COLO668 (cell line): ENCODE measurements at regions not wholly inside any gene's neighbourhood (a gene's known extent, or its start where the extent isn't known, plus 50 kb on each side); places are given as distances from the start of the nearest gene placed in this dataset.
"Not testable (repeated sequence)": the region's sequence is repeated elsewhere in the genome, so short reads cannot be mapped to it uniquely, and the experiment has no call there.

ENCODE experiments used
- DNase-seq: peaks from one replicate; lab custom pipeline; 2025; ENCODE audit not compliant: unreplicated experiment; lab: John Stamatoyannopoulos, UW

DNA sequence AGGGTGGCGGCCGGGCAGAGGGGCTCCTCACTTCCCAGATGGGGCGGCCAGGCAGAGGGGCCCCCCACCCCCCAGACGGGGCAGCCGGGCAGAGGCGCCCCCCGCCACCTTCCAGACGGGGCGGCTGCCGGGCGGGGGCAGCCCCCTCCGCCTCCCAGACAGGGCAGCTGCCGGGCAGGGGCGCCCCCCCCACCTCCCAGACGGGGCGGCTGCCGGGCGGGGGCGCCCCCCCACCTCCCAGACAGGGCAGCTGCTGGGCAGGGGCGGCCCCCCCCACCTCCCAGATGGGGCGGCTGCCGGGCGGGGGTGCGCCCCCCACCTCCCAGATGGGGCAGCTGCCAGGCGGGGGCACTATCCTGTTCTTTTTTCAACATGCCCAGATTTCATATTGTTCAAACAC, 78.2 kb upstream of the DST start:
- DNase-seq = no peak

DNA sequence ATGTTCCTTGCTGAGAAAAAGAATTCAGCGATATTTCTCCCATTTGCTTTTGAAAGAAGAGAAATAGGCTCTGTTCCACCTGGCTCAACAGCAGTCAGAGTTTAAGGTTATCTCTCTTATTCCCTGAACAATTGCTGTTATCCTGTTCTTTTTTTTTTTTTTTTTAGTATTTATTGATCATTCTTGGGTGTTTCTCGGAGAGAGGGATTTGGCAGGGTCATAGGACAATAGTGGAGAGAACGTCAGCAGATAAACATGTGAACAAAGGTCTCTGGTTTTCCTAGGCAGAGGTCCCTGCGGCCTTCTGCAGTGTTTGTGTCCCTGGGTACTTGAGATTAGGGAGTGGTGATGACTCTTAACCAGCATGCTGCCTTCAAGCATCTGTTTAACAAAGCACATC, 77.5 kb upstream of the DST start:
- DNase-seq = not testable (repeated sequence)

DNA sequence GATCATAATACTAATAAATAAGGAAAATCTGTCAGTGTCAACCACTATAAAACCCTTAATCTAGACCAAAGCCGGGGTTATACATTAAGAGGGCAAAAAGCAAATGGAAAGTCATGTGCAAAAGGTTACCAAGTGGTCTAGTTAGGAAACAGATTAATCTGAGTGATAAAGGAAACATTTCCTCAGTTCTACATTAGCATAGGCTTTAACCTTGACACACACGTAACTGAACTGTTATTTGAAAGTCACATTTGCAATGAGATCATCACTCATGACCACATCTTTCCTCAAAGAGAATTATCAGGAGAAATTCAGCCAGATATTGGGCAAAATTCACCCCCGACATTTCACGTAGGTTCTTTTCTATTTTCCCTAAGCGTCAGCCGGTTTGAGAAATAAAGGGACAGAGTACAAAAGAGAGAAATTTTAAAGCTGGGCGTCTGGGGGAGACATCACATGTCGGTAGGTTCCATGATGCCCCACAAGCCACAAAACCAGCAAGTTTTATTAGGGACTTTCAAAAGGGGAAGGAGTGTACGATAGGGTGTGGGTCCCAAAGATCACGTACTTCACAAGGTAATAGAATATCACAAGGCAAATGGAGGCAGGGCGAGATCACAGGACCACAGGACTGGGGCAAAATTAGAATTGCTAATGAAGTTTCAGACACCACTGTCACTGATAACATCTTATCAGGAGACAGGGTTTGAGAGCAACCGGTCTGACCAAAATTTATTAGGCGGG, 76.8 kb upstream of the DST start:
- DNase-seq = not testable (repeated sequence)

DNA sequence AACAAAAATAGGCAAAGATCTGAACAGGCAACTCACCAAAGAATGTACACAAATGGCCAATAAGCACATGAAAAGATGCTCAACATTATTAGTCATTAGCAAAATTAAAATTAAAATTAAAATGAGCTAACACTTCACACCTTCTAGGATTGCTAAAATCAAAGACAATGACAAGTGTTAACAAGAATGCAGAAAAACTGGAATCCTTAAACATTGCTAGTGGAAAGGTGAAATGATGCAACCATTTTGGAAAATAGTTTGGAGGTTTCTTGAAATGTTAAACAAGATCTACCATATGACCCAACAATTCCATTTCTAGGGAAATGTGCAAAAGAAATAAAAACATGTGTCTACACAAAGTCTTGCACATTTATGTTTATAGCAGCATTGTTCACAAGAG, 75.5 kb upstream of the DST start:
- DNase-seq = no peak

DNA sequence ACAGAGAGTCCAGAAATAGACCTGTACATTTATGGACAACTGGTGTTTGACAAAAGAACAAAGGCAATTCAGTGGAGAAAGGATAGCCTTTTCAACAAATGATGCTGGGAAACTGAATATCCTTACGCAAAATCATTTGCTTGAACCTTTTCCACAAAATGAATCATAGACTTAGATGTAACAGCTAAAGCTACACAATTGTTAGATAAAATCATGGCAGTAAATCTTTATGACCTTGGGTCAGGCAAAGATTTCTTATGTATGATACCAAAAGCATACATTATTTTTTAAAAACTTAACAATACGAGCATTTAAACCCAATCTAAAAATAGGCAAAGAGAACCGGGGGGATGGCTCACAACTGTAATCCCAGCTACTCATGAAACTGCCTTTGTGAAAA, 73.5 kb upstream of the DST start:
- DNase-seq = no peak

DNA sequence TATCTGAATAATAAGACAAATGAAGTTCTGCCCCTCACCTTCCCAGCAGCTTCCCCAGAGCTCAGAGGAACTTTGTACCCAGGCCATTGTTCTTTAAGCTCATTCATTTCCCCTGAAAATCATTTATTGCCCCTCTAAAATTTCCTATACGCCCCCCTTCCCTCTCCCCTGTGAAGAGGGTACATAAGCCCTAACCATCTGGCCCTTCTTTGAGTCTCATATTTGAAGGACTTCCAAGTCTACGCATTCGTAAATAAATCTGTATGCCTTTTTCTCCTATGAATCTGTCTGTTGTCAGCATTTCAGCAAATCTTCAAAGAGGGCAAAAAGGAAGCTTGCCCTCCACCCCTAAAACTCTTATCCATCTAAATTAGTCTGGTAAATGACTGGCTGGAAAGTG, 73.1 kb upstream of the DST start:
- DNase-seq = no peak

DNA sequence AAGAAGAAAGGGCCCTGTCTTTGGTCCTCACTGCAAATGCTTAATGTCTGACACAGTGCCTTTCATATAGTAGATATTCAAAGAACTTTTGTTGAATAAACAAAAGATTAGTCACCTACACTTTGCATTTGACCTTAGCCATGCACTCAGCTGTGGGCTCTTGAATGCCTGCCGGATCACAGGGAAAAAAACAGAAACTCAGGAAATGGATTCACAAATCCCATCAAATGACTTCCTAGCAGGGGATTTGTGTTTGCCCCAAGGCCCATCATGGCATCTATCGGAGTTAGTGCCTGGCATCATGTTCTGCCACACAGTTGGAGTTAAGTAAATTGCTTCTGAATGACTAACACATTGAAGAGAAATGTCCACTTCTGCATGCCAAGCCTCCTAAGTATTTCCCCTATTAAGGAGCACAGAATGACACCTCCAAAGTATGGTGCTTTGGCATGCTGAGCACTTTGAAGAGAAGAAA, 72.3 kb upstream of the DST start:
- no peak for DNase-seq

DNA sequence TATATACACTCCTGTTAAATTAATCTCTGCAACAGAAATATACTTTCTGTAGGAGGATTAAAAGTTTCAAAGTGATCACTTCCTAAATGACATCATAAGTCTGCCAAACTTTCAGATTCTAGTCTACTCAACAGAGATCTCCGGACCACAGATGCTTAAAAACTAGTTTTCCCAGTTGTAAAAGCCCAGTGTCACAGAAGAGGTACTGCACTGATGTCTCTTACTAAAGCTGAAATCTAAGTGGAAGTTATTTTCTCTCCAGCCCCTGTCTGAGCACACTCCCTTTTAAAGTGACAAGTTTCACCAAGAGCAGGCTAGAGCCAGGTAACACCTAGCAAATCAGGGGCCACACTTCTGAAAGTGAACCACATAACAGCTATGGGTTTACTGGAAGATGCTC, 71.6 kb upstream of the DST start:
- DNase-seq = no peak

DNA sequence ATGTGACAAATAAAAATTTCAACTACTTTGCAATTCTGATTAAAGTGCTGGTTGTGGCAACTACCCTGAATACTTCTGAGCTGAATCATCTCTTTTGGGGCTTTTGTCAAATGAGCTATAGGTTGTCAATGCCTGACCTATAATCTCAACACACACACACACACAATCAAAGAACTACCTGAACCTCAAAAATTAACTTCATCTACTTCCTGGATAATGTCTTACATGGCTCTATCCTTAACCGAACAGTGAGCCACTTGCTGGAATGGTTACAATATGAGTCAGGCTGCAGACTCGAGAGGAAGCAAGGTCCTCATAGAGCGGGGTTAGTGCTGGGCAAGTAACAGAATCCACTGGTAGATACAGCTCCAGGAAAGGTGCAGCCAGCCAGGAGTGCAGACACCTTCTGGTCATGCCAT, 70.6 kb upstream of the DST start:
- no peak for DNase-seq

DNA sequence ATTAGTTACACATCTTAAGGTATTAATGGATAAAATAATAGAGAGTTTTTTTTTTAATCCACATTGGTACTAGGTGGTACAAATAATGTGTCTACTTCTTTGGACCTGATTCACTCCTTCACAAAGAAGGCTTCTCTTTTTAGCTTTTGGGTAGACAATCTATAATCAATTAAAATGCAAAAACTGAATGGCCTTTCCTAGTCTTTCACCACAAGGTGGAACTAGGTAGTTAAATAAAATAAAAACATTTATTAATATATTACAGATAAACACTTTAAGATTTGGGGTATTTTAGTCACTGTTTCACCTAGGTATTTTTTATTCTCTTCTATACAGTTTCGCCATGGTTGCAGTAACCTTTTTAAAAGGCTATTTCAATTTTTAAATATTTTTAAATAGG, 68.3 kb upstream of the DST start:
- DNase-seq = no peak

DNA sequence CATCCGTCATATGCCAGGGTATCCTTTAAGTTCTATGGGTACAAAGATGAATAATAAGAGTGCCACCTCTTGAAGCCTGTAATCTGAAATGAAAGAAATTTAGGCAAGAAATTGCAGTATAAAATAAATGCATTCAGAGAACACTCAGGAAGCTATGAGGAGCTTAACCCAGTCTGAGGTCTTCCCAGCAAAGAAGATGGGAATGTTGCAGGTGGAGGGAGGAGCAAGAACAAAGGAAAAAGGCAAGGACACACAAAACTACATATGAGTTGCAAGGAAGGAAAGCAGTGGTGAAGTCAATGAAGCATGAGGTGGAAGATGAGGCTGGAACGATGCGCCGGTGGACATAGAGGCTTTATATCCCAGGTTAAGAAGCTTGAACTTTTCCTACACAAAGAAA, 67.0 kb upstream of the DST start:
- DNase-seq = no peak

DNA sequence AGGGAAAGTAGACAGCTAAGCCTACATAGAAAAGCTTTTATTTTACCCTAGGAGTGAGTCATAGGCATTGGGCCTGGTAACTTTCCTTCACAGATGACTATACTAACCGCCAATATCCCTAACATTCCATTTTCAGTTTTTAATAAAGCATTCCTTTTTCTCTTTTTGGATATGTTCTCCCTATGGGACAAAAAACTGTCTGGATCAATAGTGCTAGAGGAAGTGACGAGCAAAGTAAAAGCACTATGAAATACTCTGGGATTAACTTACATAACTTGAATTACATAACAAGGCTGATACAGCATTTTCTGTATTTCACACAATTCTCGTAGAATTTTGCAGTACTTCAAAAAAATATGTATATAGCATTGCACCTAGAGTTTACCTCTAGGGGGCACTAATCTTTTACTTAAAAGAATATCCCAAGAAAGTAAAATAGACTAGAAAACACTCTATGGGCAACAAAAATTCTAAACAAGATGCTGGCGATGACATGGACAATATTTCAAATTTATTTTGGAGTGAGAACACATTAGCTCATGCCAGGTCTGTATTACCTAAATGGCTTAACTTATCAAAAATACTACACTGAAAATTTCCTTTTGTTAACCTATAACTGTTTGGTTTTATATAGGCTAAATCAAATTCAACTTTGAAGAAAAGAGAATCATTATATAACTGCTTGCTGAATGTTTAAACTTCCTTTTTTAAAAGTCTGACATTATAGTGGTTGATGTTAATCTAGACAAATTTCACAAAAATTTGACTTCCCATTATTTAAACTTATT, 66.3 kb upstream of the DST start:
- no peak for DNase-seq

DNA sequence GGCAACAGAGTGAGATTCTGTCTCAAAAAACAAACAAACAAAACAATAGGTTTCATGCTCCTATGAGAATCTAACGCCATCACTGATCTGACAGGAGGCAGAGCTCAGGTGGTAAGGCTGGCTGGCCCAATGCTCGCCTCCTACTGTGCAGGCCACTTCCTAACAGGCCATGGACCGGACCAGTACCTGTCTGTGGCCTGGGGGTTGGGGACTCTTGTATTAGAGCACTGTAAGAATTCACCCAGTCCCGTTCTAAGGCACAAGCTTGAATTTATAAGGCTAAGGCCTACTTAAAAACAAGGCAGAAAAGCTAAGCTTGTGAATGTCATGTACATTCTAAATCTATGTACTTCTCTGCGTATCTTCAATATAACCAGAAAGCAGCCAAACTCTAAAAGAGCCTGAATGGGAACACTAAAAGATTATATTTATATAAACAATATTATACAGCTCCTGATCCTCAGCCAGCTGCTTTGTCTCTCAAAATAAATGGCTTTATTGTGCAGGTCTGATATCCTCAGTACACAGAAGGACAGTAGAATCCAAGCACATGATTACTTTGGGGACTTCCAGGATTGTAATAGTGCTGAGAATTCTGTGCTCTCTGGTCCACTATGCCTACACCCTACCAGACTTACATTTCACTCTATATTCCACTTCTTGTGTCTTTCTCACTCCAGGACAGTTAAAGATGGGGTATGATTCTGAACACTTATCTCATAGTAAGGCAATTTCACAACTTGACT, 64.5 kb upstream of the DST start:
- DNase-seq = no peak

DNA sequence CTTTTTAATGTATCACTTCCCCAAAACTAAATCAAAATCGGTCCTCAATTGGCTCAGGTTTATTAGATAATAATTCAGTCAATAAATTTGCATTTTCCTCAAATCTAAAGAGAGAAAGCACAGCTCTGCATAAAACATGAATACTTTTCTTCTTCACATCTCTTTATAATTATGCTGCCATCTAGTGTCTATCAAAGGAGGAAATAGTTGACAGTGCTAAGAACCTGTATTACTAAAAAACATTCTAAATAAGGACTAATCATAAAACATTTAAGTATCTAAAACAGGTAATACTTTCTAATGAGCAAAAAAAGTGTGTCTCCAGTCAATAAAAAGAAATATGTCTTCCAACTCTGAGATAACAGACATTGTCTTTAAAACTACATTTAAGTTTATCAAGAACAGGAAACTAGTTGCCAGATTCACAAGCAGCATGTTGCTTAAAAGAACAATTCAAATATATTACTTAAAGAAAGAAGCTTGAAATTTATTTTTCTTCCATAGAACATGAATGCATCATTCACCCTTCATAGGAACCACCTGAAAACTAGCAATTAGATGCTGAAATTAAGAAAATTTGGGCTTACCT, 56.5 kb upstream of the DST start:
- DNase-seq = no peak

DNA sequence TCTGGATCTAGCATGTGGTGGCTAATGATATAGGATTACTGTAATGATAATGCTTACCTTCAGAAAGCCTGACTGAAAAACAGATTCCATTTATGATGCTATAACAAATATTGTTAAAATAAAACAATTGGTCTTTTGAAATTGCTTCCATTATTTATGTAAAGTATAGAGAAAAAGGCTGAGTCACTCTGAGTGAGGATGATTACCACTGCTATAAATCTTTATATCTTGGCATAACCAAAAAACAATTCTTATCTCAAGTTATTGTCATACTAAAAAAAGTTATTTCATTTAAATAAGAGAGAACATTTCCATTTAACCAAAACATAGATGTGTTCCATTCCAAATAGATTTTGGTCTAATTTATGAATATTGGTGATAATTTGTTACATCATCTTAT, 53.0 kb upstream of the DST start:
- DNase-seq = no peak

DNA sequence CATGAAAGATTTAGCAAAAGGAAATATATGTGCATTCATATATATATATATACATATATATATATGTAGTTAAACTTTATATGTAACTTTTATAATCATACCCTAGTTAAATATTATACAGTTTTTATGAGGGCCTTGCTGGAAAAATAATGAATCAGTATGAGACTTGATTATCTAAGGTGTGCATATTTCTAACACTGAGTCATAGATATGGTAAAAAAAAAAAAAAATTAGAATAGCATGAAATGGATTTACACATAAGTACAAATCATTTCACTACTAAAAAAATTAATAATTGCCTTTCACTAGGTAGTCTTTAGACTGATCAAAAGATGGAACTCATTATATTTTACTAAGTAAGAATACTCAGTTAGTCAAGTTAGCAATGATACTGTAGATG, 51.3 kb upstream of the DST start:
- DNase-seq = no peak

DNA sequence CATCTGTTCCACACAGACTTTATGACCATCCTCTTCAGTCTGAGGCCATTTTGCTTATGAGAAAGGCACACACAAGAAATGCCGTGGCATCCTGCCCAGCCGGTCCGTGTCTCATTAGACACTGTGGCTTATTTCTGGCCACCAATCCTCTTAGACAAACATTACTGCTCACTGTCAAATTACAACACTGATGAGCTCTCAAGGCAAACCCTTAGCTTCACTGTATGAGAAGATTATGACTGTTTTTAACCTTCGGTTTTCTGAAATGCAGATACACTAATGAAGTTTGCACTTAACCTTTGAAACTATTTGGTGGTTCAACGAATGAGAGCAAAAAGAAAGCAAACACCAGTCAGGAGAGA, 50.5 kb upstream of the DST start:
- DNase-seq = peak; percentile 3

DNA sequence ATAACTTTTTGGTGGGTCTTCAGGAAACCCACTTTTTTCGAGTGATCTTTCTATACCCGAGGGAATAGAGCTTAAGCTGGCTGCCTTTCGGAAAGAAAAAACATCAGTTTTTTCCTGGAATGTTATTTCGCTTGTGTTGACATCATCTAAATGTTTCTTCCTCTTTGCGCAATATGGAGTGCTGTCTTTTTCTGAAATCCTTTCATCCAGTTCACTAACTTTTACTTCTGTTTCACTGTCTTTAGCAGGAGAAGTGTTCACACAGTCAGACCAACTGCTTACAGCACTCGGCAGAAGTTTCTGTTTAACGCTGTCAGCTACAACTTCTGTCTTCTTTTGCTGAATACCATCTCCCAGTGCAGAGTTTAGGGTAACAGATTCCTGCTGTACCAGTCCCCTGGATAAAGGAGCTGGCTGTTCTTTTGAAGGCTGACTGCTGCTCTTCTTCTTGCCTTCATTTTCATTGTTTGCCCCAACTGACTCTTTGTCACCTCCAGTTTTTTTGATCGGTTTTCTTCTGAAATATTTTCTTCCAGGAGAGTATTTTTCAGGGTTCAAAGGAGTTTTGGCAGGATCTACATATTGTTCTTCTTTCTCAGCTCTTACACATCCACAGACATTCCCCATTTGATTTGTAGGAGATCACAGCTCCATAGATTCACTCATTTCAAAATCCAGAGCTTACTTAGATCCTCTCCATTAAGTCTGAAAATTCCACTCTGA, 50.0 kb upstream of the DST start:
- DNase-seq = no peak
